Upper lobe of left lung (tissue), 4 donors: ENCODE measurements at regions not wholly inside any gene's neighbourhood (a gene's known extent, or its start where the extent isn't known, plus 50 kb on each side); places are given as distances from the start of the nearest gene placed in this dataset.

ENCODE experiments used
- POLR2A ChIP-seq, 4 donors: fragments of 450-650 bp; IDR thresholded peaks; one replicate each; pipeline ENCODE4 v1.5.1; 2016 to 2017; ENCODE audit warnings: antibody characterized with exemption in 4 of 4, mild to moderate bottlenecking in 2 of 4
- TF ChIP-seq, protein P1 (sequence below), 6 experiments: fragments of 450-650 bp in 4 of 6; fragments of 200-600 bp in 2 of 6; sonication (generic) in 2 of 6; IDR thresholded peaks; one replicate each; pipeline ENCODE4 v1.5.1; 2016 to 2019; ENCODE audit warnings: antibody characterized with exemption in 6 of 6

GRCh38 chr2:6442252-6442985, 423.3 kb downstream of the CMPK2 start:
- no peak for TF ChIP-seq POLR2A (IDR thresholded peaks at IDR 0.05)
- TF ChIP-seq, protein P1, sequence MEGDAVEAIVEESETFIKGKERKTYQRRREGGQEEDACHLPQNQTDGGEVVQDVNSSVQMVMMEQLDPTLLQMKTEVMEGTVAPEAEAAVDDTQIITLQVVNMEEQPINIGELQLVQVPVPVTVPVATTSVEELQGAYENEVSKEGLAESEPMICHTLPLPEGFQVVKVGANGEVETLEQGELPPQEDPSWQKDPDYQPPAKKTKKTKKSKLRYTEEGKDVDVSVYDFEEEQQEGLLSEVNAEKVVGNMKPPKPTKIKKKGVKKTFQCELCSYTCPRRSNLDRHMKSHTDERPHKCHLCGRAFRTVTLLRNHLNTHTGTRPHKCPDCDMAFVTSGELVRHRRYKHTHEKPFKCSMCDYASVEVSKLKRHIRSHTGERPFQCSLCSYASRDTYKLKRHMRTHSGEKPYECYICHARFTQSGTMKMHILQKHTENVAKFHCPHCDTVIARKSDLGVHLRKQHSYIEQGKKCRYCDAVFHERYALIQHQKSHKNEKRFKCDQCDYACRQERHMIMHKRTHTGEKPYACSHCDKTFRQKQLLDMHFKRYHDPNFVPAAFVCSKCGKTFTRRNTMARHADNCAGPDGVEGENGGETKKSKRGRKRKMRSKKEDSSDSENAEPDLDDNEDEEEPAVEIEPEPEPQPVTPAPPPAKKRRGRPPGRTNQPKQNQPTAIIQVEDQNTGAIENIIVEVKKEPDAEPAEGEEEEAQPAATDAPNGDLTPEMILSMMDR (IDR thresholded peaks at IDR 0.05), result no peak
